ENCODE measurements at regions not wholly inside any gene's neighbourhood (a gene's known extent, or its start where the extent isn't known, plus 50 kb on each side); places are given as distances from the start of the nearest gene placed in this dataset.
"Not testable (repeated sequence)": the region's sequence is repeated elsewhere in the genome, so short reads cannot be mapped to it uniquely, and the experiment has no call there.

DNA sequence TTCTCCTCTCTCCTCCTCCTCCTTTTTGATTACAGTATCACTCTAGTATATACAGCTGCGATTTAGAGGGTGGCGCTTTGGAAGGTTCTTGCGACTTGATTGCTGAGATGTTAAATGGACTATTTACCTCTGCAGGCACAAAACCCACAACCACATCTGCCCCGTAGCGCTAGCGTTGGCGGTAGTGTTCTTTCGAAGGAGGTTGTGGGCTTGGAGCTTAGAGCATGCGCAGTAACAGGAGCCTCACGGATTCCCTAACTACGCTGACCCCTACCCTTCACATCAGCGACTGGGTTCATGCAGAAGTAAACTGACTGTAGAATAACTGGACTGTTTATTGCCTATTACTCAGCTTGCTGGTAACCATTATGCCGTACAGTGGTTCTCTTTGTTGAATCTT, 58.0 kb downstream of the CGGBP1 start:
- peak; percentile 11 for DNase-seq (ENCODE audit: low read depth)

DNA sequence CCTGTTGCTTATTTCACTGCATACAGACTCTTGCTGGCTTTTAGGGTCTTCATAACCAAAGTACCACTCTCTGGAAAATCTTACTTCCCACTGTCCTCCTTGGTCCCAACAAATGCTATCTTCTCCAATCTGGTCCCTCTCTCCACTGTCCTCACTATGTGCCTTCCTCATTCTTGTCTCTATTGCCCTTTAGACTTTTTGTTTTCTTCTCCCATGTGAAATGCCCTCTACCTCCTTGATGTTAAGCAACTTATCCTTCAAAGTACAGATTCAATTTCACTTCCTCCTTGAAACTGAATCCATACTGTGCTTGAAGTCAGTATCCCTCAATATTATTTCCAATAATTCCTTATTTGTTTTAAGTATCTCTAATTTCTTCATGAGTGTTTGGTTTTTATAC, 60.8 kb downstream of the CGGBP1 start:
- no peak for DNase-seq (ENCODE audit: low read depth)

DNA sequence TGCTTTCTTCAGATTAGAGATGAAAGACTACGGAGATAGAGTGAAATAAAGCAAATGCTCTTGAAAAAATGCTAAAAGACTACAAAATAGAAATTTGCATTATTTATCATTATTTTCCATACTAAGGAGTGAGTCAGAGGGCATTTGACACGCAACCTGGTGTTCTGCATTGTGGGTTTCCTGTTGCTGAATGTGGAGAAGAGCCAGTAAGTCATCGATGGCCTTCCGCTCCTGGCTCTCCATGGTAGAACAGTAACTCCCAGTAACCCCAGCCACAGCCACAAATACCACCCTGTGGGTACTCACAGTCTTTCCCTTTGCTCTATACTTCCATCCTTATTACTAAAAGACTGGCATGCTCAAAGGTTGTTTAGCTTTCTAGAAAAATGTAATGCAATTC, 61.5 kb downstream of the CGGBP1 start:
- DNase-seq (ENCODE audit: low read depth) = peak; percentile 17

DNA sequence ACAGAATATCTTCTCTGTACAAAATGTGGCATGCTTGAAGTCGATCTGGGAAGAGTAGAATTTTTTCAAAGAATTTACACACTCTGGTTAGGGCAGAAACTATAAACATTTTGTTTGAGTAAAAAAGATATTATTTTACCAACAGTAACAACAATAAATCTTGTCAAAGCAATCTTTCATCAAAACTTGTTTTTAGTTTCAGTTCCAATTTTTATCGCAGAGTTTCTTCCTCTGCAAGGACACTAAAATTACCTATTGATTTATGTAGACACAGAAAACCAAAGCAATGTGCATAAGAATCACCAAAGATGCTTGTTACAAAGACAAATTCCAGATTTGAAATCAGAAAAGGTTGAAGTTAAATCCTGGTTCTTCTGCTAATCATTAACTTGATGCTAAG, 61.9 kb downstream of the CGGBP1 start:
- DNase-seq (ENCODE audit: low read depth) = no peak

DNA sequence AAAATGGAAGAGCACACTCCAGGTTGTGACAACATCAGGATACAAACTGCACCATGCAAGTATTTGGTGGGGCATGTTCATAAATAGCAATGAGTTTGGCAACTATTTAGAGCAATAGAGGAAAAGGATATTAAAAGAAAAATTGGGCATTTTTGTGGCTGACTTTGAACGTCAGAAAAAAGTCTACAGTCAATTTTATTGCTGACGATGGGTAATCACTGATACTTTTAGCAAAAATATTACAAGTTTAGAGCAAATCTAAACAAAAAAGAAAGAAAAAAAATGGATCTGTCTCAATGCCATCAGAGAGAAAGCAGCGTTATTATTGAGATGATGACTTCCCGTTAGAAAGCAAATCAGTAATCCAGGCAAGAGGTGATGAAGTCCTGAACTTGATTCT, 65.2 kb downstream of the CGGBP1 start:
- no peak for DNase-seq (ENCODE audit: low read depth)

DNA sequence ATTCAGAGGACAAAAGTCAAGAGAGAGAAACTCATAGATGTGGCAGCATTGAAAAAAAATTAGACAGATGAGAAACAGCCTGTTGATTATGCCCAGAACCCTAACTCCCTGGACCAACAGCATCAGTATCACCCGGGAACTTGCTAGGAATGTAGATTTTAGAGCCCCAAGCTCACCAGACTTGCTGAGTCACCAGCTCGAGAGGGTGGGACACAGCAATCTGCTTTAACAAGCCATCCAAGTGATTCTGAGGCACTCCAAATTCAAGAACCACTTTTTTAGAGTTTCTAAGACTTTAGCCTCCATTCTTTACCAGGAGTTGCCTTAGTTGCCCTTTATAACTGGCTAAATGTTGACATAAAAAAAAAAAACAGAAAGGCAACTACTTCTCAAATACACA, 70.9 kb downstream of the CGGBP1 start:
- no peak for DNase-seq (ENCODE audit: low read depth)

DNA sequence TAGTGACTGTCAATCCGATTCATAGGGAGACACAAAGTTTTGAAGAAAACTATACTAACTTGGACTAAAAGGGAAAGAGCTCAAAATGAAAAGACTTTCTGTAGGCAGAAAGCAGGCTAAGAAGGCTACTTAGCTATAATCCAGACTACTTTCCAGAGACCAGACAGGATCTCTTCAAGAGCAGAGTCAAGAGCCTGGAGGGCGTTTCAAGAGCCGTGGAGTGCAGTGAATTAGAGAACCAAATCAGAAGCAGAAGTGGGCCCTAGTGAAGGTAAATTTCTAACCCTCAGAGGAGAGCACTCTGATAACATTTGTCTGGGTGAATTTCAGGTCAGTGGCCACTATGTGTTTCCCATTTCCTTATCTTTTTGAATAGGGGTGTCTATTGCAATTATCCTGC, 76.4 kb downstream of the CGGBP1 start:
- no peak for DNase-seq (ENCODE audit: low read depth)

DNA sequence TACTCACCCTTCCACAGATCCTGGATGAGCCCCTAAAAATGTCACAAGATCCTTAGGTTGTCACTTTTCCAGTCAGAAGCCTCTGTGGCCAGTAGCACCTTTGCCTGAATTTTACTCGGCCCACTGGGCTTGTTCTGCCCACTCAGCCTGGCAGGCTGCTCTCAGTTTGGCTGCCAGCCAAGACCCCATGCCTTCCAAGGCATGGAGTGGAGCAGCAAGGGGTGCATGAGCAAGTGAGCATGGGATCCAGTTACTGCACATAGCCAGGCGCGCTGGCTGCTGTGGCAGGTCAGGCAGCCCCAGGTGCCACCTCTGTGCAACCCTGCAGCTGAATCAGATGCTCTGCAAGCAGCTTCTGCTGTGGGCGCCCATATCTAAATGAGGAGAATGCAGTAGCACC, 79.3 kb downstream of the CGGBP1 start:
- DNase-seq (ENCODE audit: low read depth) = no peak

DNA sequence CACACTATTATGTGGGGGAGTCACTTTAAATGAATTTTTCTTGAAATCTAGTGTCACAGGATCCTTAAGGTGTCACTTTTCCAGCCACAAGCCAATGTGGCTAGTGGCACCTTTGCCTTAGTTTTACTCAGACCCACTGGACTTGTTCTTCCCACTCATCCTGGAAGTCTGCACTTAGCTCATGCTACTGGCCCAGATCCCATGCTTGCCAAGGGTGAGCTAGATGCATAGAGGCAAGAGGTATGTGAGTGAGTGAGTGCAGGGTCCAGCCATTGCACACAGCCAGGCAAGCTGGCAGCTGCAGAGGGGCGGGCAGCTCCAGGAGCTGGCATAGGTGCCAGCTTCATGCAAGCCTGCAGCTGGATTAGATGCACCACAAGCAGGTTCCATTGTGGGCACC, 81.0 kb downstream of the CGGBP1 start:
- DNase-seq (ENCODE audit: low read depth) = no peak

DNA sequence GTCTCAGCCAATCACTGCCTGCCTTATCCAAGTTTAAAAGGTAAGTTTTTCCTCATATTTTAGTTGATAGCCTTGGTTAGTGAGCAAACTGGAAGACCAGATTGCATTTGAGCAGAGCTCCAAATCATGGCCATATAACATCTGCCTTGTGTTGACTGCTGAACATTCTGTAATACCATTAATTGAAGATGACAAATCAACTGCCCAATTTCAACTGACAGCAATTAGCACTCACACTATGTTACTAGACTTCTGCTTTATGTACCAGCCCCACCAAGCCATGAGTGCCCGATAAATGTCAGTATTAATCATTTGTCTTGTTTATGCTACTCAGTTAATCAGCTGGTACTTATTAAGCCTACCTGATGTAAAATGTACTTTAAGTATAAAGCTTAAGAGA, 83.1 kb downstream of the CGGBP1 start:
- no peak for DNase-seq (ENCODE audit: low read depth)

DNA sequence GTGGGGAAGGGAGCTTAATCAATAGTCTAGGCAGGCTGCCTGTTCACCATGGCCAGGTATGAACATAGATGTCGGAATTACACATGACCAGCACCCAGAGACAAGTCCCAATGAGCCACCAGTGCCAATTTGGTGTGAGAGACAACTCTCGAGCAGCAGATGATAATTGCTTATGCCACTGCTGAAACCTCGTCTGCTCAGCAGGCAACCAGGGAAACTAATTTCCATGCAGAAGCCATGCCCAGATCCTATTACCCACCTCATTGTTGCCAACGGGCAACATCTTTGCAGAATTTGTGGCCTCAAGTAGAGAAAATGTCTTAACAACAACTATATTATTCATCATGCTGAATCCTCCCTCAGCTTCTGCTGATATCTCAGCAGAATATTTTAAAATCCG, 84.9 kb downstream of the CGGBP1 start:
- no peak for DNase-seq (ENCODE audit: low read depth)

DNA sequence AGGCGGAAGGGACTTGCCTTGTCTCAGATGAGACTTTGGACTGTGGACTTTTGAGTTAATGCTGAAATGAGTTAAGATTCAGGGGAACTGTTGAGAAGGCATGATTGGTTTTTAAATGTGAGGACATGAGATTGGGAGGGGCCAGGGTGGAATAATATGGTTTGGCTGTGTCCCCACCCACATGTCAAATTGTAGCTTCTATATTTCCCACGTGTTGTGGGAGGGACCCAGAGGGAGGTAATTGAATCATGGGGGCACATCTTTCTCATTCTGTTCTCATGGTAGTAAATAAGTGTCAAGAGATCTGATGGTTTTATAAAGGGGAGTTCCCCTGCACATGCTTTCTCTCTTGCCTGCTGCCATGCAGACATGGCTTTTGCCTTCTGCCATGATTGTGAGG, 89.2 kb downstream of the CGGBP1 start:
- DNase-seq (ENCODE audit: low read depth) = no peak

DNA sequence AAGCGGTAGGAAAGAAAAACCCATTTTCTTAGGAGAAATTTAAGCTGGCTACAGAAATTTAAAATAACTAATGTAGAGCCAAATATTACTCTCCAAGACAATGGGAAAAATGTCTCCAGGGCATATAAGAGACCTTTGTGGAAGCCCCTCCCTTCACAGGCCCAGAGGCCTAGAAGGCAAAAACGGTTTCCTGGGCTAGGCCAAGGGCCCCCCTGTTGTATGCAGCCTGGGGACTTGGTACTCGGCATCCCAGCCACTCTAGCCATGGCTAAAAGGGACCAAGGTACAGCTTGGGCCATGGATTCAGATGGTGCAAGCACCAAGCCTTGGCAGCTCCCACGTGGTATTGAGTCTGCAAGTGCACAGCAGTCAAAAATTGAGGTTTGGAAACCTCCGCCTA, 90.1 kb downstream of the CGGBP1 start:
- no peak for DNase-seq (ENCODE audit: low read depth)

DNA sequence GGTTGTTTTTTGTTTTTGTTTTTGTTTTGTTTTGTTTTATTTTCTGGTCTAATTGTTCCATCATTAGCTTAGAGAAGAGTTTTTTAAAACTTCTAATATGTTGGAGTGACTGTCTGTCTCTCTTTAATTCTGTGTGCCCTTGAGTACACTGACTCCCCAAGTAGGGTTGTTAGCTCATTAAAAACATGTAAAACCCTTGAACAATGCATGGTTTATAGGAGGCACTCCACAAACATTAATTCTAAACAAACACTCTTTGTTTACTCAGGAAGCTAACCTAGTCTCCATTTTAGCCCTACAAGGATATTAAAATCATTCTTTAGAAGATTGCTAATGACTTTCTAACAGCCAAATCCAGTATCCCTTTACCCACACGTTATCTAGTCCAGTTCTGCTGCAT, 100.5 kb downstream of the CGGBP1 start:
- DNase-seq (ENCODE audit: low read depth) = no peak

DNA sequence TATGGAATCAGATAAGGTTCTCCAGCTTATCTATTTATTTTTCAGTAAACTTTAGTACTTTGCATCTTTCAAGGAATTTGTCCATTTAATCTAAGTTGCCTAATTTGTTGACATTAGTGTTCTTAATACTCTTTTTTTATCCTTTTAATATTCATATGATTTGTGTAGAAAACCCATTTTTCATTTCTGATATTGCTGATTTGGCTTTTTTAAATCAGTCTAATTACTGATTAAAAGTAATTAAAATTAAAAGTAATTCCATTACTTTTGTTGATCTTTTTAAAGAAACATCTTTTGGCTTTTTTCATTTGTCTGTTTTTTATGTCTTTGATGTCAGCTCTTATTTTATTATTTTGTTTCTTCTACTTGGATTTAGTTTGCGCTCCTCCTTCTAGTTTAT, 101.2 kb downstream of the CGGBP1 start:
- DNase-seq (ENCODE audit: low read depth) = no peak

DNA sequence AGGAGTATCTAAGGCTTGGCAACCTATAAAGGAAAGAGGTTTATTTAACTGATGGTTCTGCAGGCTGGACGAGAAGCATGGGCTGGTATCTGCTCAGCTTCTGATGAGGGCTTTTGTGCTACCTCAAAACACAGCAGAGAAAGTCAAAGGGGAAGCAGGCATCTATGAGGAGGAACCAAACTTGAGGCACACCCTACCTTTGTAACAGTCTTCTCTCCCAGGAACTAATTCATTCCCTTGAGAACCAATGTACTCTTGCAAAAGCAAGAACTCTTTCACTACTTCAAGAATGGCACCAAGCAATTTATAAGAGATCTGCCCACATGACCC, 109.0 kb downstream of the CGGBP1 start:
- DNase-seq (ENCODE audit: low read depth) = no peak

DNA sequence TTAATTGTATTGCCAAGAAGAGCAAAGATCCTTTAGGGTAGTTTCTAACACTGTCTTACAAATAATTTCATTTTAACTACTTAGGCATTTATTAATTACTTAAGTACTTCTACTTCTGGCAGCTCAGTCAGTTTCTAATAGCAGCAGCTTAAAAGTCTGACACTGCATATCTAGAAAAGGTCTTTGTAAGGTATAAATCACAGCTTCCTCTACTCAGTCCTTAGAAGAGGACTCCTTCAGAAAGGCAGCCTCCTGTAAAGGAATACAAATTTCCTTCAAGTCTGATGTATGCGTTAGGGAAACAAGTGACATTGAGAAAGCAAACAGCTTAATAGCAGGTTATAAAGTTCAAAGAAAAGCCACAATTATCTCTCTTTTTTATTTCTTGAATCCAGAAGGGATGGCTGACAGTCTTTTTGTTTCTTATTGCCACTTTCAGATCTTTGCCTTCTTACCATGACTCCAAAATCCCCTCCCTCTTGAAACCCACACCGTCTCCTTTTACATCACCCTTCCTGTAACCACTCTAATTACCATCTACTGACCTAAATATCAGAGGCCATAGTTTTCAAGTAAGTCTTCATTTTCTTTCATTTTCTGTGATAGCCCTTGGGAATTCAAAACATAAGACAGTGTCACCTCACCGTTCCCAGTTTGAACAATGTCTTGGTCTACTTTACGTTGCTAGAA, 109.5 kb downstream of the CGGBP1 start:
- no peak for DNase-seq (ENCODE audit: low read depth)

DNA sequence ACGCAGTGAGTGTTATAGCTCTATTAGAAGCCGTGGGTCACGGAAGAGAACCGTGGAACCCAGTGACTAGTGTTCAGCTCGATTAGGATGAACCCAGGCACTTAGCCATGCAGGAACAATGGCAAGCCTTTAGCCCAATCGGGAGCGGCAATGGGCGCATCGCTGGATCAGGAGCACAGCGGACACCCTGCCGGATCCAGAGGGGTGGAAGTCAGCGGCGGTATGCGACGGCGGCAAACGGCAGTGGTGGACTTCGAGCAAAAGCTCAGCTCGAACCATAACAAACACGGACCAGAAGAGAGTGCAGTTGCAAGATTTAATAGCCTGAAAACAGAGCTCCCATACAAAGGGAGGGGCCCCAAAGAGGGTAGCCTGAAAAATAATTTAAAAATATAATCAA, 112.8 kb downstream of the CGGBP1 start:
- not testable (repeated sequence) for DNase-seq (ENCODE audit: low read depth)

DNA sequence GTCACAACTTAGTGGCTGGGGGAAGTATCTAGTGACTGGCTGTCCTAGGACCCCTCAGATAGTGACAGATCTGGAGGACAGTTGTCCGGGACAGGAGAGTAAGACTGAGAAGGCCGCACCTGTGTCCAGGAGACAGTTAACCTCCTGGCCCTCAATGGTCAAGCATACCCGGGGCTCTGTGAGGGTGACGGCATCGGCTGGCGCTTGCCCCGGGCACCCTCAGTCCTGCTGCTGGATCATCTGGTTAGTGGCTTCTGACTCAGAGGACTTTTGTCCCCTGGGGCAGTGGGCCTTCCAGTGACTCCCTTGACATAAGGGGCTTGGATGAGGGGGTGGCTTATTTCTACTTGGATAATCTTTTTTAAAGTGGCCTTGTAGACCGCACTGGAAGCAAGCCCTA, 116.5 kb downstream of the CGGBP1 start:
- DNase-seq (ENCODE audit: low read depth) = not testable (repeated sequence)

DNA sequence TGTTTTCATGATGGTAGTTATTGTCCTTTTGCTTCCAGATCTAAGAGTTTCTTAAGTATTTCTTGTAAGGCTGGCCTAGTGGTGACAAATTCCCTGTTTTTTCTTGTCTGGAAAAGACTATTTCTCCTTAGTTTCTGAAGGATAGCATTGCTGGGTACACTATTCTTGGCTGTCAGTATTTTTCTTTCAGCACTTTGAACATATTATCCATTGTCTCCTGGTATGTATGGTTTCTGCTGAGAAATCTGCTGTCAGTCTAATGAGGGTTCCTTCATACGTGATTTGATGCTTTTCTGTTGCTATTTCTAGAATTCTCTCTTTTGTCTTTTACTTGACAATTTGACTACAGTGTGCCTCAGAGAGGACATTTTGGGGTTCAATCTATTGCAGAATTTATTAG, 134.3 kb downstream of the CGGBP1 start:
- DNase-seq (ENCODE audit: low read depth) = no peak

DNA sequence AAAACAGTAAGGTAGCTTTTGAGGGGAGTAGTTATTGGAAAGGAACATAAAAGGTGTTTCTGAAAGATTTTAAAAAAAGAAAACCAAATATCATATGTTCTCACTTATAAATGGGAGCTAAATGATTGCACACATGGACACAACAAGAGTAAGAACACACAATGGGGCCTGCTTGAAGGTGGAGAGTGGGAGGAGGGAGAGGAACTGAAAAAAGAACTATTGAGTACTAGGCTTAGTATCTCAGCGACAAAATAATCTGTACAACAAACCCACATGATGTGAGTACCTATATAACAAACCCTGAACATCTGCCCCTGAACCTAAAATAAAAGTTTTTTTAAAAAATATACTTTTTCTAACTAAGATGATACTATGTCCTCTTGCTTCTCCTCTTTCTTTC, 138.3 kb downstream of the CGGBP1 start:
- DNase-seq (ENCODE audit: low read depth) = no peak

DNA sequence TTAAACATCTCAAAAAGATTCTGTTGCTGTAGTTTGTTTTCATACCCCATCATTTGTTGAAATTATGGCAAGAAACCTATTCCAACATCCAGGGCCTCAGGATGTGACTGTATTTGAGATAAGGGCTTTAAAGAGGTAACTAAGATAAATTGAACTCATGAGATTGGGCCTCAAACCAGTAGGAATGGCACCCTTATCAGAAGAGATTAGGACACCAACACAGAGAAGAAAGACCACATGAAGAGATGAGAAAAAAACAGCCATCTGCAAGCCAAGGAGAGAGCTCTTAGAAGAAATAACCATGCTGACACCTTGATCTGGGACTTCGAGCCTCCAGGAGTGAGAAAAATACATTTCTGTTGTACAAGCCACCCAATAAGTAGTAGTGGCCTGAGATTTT, 157.7 kb downstream of the CGGBP1 start:
- no peak for DNase-seq (ENCODE audit: low read depth)

DNA sequence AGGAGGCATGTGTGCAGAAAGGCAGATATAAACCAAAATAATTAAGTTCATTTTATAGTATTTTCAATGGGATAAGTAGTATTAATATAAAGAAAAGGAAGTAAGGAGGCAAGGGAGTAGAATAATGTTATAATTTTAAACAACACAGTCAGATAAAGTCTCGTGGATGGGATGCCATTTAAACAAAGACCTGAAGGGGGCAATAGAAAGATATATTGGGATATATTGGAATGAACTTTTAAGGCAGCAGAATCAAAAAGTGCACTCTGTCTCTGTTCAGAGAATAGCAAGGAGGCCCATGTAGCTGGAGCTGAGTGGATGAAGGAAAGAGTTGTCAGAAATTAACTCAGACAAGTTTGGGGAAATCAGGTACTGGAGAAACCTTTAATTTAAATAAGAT, 158.7 kb downstream of the CGGBP1 start:
- no peak for DNase-seq (ENCODE audit: low read depth)

DNA sequence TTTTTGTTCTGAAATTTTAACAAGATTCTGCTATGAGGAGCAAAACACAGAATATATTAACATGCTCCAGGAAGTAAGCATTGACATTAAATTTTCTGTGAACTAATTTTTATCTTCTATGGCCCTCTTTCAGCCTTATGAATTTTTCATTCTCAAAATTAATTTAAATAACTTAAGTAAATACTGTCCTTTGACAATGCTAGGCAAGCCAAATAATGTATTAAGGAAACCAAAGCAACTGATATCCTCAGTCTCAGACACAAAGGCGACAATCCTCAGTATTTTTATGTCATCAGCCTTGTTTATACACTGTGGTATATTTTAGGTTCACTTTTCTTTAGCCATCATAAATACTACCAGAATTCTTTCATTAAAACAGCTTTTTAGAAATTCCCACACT, 159.8 kb downstream of the CGGBP1 start:
- DNase-seq (ENCODE audit: low read depth) = no peak

DNA sequence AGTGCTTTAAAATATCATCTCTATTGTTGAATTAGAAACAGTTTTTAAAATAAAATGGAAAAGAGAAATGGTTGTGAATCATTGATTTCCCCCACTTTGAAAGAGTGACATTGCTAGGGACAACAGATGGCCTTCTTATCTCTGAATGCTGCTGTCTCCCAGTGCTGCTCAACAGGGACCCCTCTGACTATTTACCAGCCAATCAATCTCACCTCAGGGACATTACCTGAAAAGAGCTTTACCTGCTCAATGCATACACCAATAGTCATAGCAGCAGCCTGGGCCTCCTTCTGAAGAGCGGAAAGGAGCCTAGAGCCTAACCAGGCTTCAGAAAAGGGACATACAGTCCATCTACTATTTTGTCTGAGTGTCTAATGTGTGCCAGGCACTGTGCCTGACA, 162.8 kb downstream of the CGGBP1 start:
- no peak for DNase-seq (ENCODE audit: low read depth)

Data from amniotic epithelial cell (primary cell).